ENCODE measurements at regions not wholly inside any gene's neighbourhood (a gene's known extent, or its start where the extent isn't known, plus 50 kb on each side); places are given as distances from the start of the nearest gene placed in this dataset.

GRCh38 chr2:123195957-123196356 lies 829.1 kb upstream of the CNTNAP5 start:
- H3K4me3 ChIP-seq: no peak overlapping the region
- no peaks in the 10 kb centered on the region for H3K4me1 ChIP-seq
- WGBS, 2 donors (ENCODE audit: low coverage in 1 of 2): 88 to 93% methylated on average over 2 to 4 of the region's 4 CpGs
- ATAC-seq: no peak
- no peaks in the 10 kb centered on the region for H3K27me3 ChIP-seq
- TF ChIP-seq POLR2A (IDR thresholded peaks at IDR 0.05) (no peak), POLR2AphosphoS5 (IDR thresholded peaks at IDR 0.05) (no peak)
- no peak overlapping the region for H3K27ac ChIP-seq
- no peaks in the 10 kb centered on the region for H3K9me3 ChIP-seq
- no peaks in the 10 kb centered on the region for H3K36me3 ChIP-seq

DNA sequence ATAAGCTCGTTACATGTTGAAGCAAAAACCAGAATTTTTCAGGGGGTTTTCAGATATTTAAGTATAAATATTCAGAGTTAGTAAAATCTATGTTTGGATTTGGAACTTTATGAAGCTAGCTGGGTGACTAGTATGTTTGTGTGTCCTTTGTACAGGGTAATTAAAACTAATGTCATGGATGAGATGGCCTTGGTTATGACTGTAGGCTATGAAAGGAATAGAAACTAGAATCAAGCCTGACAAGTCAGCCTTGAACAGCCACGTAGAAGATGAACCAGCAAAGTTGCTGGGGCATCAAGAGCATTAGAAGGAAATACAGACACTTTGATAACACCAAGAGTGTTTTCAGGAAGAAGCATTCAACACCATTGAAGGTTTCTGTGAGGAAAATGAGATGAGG lies 825.1 kb upstream of the CNTNAP5 start:
- ATAC-seq: no peak
- WGBS, 2 donors (ENCODE audit: low coverage in 1 of 2): 69 to 88% methylated on average over 2 of the region's 2 CpGs
- no peak for TF ChIP-seq CTCF (IDR thresholded peaks at IDR 0.05)
- TF ChIP-seq EP300 (IDR thresholded peaks at IDR 0.05): no peak
- no peak for TF ChIP-seq POLR2A (IDR thresholded peaks at IDR 0.05)
- TF ChIP-seq POLR2AphosphoS5 (IDR thresholded peaks at IDR 0.05): no peak
- Histone ChIP-seq H3K9me3 (no peaks in the 10 kb centered on the region), H3K27ac (no peak overlapping the region), H3K4me3 (no peak overlapping the region), H3K4me1 (no peaks in the 10 kb centered on the region), H3K27me3 (no peaks in the 10 kb centered on the region), H3K36me3 (no peaks in the 10 kb centered on the region)

- no peak overlapping the region for H3K27ac ChIP-seq
- TF ChIP-seq POLR2A (IDR thresholded peaks at IDR 0.05) (no peak), POLR2AphosphoS5 (IDR thresholded peaks at IDR 0.05) (no peak), EP300 (IDR thresholded peaks at IDR 0.05) (no peak), CTCF (IDR thresholded peaks at IDR 0.05) (no peak)
- WGBS, 2 donors (ENCODE audit: low coverage in 1 of 2): 40 to 41% methylated on average over 2 of the region's 2 CpGs
- no peaks in the 10 kb centered on the region for H3K36me3 ChIP-seq
- H3K4me3 ChIP-seq: no peak overlapping the region
- ATAC-seq: no peak
- no peaks in the 10 kb centered on the region for H3K9me3 ChIP-seq
- H3K4me1 ChIP-seq: no peaks in the 10 kb centered on the region
- no peaks in the 10 kb centered on the region for H3K27me3 ChIP-seq
Observed at GRCh38 chr2:123207245-123207644, 817.8 kb upstream of the CNTNAP5 start.

GRCh38 chr2:123209202-123209601 lies 815.9 kb upstream of the CNTNAP5 start:
- no peak for ATAC-seq
- TF ChIP-seq POLR2A (IDR thresholded peaks at IDR 0.05) (no peak), CTCF (IDR thresholded peaks at IDR 0.05) (no peak), POLR2AphosphoS5 (IDR thresholded peaks at IDR 0.05) (no peak), EP300 (IDR thresholded peaks at IDR 0.05) (no peak)
- Histone ChIP-seq H3K4me1 (no peaks in the 10 kb centered on the region), H3K36me3 (no peaks in the 10 kb centered on the region), H3K9me3 (no peaks in the 10 kb centered on the region), H3K27ac (no peak overlapping the region), H3K27me3 (no peaks in the 10 kb centered on the region), H3K4me3 (no peak overlapping the region)
- 75 to 83% methylated on average over 2 of the region's 2 CpGs for WGBS, 2 donors (ENCODE audit: low coverage in 1 of 2)

GRCh38 chr2:123211181-123211580 lies 813.9 kb upstream of the CNTNAP5 start:
- Histone ChIP-seq H3K36me3 (no peaks in the 10 kb centered on the region), H3K4me3 (no peak overlapping the region), H3K27ac (no peak overlapping the region), H3K4me1 (no peaks in the 10 kb centered on the region), H3K27me3 (no peaks in the 10 kb centered on the region), H3K9me3 (no peaks in the 10 kb centered on the region)
- ATAC-seq: no peak
- no peak for TF ChIP-seq POLR2A (IDR thresholded peaks at IDR 0.05)
- no peak for TF ChIP-seq POLR2AphosphoS5 (IDR thresholded peaks at IDR 0.05)
- no peak for TF ChIP-seq EP300 (IDR thresholded peaks at IDR 0.05)
- no peak for TF ChIP-seq CTCF (IDR thresholded peaks at IDR 0.05)

- Histone ChIP-seq H3K27ac (no peak overlapping the region), H3K4me1 (no peaks in the 10 kb centered on the region), H3K9me3 (no peaks in the 10 kb centered on the region), H3K27me3 (no peaks in the 10 kb centered on the region), H3K4me3 (no peak overlapping the region), H3K36me3 (no peaks in the 10 kb centered on the region)
- WGBS, 2 donors (ENCODE audit: low coverage in 1 of 2): no CpG with 5 or more reads among the region's 3 CpGs
- ATAC-seq: no peak
- TF ChIP-seq CTCF (IDR thresholded peaks at IDR 0.05) (no peak), EP300 (IDR thresholded peaks at IDR 0.05) (no peak), POLR2A (IDR thresholded peaks at IDR 0.05) (no peak), POLR2AphosphoS5 (IDR thresholded peaks at IDR 0.05) (no peak)
Observed at GRCh38 chr2:123245156-123245555, 779.9 kb upstream of the CNTNAP5 start.

Measured in gastroesophageal sphincter (tissue), 4 donors.